KBM-7 (cell line): ENCODE measurements at regions not wholly inside any gene's neighbourhood (a gene's known extent, or its start where the extent isn't known, plus 50 kb on each side); places are given as distances from the start of the nearest gene placed in this dataset.

Experiments used
- DNase-seq: peaks from one replicate; pipeline ENCODE4 v3.0.0-alpha.2; 2015
- in situ Hi-C: fragments of 300-500 bp; cut with MboI; formaldehyde crosslinking; loops from 2 replicates; pipeline ENCODE4 v1.14.3; 2020; ENCODE audit warnings: low sequenced_read_pairs, low pct_unique_long_range_greater_than_20kb, mixed read lengths

DNA sequence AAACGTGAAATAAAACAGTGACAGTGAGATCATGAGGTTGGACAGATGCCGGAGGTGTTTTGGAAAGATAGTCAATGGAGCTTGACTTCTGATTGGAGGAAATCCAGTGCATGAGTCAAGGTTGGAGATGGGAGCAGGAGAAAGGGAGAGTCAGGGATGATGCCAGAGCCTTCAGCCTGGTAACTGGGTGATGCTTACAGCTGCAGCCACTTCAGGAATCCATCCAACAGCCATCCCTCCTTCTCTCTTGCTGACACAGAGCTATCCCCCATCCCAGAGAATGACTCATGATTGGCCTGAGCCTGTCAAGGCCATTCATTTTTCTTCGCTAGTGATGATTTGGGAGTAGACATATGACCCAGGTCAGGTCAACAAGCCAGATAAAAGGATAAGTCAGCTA lies 112.8 kb downstream of the SAMD5 start:
- no peak for DNase-seq
- in situ Hi-C loops, result no loop called here

DNA sequence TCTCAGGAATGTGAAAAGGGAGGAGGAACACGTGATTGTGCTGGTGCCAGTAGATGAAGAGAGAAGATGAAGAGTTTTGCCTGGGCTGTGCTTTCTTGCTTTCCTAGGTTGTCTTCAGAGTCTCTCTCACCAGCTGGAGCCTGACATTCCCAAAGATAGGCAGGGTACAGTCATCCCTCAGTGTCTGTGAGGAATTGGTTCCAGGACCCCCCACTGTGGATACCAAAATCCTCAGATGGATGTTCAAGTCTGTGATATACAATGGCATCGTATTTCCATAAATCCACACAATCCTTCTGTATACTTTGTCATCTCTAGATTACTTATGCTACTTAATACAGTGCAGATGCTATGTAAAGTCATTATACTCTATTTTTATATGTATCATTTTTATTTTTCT lies 113.5 kb downstream of the SAMD5 start:
- in situ Hi-C loops, result no loop called here

DNA sequence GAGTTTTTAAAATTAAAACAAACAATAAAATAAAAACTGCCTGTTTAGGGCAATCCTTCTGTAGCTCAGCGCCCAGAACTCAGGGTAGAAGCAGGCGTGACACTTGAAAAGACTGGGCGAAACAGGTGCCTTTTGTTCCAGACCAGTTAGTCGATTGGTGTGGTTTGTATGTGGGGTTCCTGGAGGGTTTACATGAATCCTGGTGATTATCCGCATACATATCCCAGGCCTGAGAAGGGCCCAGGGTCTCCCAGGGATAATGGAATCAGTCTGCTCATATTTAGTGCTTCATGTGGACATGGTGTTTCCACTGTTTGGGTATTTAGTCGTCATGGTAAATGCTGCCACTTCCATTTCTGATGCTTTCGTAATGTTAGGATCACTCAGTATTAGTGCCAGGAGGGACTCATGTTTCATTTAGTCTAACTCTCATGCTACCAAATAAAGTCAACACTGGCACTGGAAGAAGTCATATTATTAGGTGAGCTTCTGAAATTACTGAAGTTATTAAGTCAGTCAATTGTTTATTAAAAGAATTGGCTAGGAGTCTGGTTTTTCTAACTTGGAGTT lies 116.5 kb downstream of the SAMD5 start:
- in situ Hi-C loops, result no loop called here
- DNase-seq, result no peak

More for the DNA sequence above, 113.5 kb downstream of the SAMD5 start:
- DNase-seq, result no peak

DNA sequence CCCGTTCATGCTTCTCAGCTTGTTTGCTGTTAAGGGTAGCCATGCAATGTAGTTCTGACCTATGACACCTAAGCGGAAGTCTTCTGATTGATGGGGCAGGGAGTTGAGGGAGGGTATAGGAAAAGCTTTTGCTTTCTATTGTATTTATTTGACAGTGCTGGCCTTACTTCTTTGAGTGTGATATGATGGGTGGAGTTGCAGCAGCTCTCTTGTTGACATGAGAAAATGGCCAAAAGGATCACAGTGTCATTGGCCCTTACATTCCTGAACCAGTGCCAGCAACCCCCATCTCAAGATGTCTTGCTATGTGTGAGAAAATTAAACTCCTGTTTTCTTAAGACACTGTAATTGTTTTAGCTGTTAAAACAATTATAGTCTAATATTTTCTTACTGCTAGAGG lies 117.5 kb downstream of the SAMD5 start:
- no peak for DNase-seq
- in situ Hi-C loops, result no loop called here

DNA sequence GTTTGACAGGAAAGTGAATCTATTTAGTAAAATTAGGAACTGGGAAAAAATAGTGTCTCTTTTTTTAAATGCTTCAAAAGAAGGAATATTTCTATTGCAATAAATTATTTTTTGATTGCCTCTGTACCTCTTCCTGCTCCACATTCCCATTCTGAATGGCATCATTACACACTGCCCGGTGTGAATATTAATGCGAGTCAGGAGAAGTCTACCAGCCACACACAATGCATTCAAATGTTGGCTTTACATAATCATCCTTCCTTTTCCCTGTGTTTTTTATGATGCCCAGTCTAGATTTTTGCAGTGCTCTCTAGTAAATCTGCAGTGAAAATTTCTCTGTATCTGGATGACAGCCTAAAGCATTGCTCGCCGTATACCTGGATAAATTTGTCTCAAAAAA lies 118.9 kb downstream of the SAMD5 start:
- DNase-seq, result no peak
- in situ Hi-C loops, result no loop called here

DNA sequence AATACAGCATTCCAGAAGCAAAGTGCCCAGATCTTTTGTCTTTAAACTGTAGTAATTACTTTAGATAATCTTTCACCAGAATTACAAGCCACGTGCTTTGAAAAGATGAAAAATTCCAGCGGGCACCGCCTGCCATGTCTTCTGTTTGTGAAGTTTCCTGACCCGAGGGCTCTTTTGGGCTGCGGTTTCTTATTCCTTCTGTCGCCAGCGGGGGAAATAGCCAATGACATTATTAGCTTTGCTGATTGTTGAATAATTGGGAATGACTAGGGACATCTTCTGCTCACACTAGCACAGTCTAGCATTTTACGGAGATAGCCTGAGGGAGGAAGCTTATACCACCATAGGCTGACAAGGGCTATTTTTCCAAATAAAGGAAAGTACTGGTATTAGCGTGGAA lies 124.7 kb downstream of the SAMD5 start:
- no peak for DNase-seq
- in situ Hi-C loops, result no loop called here

DNA sequence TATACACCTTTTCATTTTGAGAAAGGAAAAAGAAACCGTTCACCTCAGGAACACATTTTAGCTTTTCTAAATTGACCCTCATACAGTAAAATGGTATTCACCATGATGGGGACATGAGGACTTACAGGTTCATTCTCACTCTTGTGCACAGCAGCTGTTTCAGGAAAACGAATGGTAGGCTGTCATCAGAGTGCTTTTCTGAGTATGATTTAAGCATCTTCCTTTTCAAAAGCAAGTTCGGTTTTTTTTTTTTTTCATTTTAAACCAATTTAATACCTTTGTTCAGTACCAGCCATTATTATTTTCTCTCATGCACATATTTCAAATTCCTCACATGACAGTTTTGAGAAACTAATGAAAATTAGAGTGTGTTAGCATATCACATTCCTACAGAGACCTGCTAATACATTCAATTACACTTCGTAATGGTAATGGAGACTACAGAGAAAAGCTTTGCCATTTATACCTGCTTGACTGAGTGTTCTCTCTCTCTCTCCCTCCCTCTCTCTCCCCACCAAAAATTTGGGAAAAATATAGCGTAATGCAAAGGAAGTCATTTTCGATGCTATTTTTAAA lies 129.2 kb downstream of the SAMD5 start:
- in situ Hi-C loops, result no loop called here
- no peak for DNase-seq

DNA sequence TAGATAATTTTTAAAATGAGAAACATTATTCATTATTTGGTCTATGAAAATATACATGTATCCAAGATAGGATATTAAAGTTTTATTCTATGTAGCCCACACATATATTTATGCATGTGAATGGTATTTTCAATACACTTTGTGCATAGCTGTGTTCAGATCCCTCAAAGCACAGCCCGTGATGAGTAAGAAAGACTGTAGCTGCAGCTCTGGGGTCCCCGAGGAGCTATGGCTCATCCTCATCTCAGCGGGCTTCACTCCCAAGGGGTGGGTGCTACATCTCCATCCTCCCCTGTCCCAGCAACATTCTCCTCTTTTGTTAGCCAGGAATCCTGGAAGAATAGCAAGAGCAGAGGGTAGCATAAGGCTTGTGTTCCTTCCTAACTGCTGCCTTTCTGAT lies 130.8 kb downstream of the SAMD5 start:
- DNase-seq, result no peak
- in situ Hi-C loops, result no loop called here

DNA sequence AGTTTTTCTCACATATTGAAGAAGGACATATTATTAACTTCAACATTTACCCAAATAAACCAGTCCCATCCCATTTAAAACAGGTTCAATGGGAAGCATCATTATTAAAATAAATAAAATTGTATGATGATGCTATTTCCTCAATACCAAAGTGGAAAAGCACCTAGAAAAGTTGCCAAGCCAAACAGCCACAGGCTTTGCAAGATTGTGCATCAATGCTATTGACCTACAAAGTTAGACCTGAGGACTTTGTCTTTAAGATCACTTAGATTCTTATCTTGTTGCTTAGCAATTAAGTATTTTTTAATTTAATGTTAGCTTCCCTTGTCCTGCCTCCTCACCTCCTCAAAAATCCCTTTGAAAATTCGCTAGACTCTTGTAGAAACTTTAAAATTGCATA lies 132.1 kb downstream of the SAMD5 start:
- in situ Hi-C loops, result no loop called here
- no peak for DNase-seq

DNA sequence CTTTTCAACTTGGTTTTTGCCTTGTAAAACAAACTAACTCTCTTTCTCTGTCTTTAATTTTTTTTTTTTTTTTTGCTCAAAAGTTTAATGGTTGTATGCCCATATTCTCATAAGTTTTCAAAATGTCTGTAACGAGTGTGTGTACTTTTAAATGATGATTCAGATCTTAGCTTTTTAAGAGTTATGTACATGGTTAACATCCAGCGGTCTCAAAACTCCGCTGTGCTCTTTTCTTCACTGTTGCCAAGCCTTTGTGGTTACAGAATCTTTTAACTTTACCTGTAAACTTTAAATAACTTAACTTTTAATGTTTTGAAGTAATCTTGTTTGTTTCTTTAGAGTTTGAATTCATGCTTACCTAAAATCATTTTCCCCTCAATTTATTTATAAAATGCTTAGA lies 133.0 kb downstream of the SAMD5 start:
- in situ Hi-C loops, result no loop called here
- DNase-seq, result no peak

DNA sequence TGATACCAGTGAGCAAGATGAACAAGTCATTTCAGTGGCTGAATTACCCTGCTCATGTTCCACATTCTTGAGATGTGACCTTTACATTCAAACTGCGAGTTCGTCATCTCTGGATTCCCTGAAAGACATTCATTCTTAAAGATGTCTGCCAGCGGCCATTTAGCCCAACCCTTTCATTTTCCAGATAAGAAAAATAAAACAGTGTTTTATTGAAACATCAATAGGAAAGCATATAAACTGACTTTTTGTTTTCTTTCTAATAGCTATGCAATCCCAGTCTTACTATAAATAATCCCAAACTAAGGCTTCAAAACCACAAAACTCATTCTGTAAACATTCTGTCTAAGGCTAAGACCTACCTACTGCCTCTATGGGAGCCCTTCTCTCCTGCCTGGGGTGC lies 134.0 kb downstream of the SAMD5 start:
- DNase-seq, result no peak
- in situ Hi-C loops, result no loop called here

DNA sequence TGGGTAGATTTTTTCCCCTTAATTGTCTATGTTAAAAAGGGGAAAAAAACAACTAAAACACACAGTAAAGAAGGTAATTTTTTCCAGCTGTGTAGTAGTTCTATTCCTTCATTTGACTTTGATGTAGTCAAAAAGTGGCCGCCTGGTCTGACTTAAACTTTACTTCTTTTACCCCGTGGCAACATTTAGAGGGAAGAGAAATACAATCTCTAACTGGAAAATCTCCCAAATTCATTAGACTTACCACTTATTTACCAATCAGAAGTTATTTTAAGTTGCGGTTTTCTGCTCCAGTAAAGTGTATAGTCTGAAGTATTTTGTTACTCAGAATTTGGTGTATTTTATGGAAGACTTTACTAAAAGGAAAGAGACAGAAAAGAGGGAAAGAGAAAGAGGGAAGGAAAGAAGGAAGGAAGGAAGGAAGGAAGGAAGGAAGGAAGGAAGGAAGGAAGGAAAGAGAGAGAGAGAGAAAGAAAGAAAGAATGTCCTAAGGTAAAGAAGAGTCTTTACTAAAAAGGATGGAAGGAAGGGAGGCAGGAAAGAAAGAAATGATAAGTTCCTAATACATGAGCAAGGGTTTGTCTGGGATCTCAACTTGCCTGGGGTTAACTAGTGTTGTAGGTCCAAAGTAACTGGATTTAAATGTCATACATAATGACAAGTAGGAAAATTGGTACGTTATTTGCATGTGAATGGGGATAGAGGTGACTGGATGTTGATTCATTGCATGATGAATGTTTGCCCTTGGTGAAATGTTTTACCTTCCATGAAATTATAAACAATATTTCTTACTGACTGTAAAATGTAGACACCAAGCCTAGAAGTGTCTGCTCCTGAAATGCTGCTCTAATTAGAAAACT lies 135.1 kb downstream of the SAMD5 start:
- DNase-seq, result no peak
- in situ Hi-C loops, result no loop called here

DNA sequence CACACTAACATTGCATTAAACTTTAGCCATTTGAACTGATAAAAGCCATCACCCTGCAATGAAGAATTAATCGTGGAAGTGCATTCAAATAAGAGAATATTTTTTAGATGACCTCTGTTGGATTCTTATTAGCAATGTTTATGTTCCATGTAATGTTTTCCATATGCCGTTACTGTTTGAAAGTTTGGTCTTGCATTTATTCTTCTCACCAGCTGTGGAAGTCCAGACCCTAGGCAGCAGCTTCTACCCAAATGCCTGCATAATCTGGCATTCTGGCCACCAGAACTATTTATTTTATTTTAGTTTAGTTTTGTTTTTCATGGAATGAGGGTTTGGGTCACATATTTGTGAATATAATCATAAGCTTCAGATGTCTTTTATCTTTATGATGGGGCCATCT lies 140.4 kb downstream of the SAMD5 start:
- no peak for DNase-seq
- in situ Hi-C loops, result no loop called here

DNA sequence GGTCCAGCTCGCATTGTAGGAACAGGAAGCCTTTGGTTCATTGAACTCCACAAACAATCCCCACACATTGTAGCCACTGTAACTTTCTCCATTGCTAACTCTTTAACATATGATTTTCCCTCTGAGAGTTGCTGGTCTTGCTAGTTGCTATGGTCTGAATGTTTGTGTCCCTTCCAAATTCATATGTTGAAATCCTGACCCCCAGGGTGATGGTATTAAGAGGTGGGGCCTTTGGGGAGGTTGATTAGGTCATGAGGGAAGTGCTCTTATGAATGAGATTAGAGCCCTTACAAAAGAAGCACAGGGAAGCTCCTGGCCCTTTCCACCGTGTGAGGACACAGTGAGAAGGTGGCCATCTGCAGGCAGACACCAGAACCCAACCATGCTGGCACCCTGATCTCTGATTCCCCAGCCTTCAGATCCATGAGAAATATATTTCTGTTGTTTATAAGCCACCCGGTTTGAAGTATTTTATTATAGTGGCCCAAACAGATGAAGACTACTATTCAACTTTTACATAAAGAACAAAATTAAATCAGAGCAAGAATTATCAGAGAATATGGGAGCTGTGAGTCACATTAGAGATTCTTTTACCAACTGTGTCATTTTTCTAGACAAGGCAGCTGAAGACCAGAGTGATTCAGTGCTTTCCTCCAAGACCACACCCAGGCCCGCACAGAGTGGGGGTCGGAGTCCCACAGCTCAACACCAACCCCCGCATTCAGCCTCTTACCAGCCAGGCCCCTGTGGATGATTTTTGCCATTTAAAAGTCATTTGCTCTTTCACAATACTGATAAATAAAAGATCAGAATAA lies 143.0 kb downstream of the SAMD5 start:
- in situ Hi-C loops, result no loop called here
- DNase-seq, result no peak

DNA sequence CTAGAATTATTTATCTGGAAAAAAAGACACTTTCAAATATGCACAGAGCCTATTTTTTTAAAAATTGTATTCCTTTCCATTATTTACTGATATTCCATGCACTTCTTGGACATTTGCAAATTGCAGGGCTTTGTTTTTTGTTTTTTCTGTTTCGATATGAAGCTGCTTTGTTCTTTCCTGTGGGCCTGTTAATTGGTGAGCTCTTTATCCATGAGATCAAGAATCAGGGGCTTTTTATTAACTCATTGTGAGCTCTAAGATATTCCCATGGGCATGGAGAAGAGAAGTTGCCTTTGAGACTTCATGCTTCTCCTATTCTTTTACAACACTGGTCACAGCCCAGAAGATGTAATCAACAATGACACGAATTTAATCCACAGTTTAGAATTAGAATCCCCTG lies 145.1 kb downstream of the SAMD5 start:
- in situ Hi-C loops, result no loop called here
- DNase-seq, result no peak

DNA sequence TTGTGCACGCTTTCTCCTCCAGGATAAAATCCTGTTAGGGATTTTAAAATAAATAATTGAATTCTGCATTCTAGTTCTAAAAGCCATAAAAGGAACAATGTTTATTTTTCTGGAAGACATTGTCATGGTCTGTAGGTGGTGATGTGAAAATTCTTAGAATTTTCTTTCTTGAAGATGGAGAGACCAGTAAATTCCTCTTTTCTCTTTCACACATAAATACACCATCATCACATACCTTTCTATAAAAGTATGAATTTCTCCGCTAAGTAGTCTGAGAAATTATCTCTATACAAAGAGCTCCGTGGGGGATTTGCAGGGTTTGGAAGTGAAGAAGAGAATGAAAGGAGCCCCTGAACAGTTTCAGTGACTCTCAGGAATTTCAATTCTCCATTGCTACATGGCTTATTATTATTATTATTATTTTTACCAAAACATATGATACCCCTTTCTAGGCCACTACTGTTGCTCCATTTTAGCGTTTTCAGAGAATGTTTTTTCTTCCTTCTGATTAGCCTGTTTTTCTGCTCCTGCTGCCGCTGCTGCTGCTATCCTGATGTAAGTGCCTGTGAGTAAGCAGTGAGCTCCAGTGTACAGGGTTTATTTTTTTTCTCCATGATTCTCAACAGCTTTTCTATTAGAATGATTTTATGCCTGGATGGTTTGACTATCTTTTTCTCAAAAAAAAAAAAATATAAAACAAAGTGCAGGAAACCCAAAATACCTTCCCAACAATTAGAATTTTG lies 145.8 kb downstream of the SAMD5 start:
- DNase-seq, result no peak
- in situ Hi-C loops, result no loop called here

DNA sequence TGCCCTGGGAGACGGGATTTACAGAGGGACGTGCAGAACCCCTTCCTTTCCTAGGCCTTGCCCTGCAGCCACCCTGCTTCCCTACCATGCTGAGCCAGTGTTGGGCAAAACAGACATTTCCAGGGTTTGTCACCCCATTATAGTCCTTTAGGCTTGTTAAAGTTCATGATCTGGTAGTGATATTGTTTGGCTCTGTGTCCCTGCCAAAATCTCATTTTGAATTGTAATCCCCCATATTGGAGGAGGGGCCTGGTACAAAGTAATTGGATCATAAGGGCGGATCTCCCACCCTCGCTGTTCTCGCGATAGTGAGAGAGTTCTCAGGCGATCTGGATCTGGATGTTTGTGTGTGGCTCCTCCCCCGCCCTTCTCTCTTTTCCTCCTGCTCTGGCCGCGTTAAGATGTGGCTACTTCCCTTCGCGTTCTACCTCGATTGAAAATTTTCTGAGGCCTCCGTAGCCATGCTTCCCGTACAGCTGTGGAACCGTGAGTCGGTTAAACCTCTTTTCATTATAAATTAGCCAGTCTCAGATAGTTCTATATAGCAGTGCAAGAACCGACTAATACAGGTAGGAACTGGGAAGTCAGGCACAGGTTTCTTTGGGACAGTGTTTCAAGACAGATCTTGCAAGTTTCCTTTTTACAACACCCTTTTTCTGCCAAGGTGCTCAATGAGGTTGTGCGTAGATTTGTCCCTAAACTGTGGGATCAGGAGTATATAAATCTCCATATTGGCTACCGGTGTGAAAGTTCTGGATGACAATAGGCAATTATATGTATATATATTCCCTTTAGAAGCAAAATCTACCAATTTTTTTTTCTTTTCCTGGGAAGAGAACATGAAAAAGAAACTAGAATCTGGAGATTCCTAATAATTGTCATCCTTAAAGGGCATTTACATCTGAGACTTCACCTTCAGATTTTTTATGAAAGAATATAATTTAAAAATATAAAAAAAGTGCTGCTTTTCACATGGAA lies 152.1 kb downstream of the SAMD5 start:
- in situ Hi-C loops, result no loop called here
- no peak for DNase-seq

DNA sequence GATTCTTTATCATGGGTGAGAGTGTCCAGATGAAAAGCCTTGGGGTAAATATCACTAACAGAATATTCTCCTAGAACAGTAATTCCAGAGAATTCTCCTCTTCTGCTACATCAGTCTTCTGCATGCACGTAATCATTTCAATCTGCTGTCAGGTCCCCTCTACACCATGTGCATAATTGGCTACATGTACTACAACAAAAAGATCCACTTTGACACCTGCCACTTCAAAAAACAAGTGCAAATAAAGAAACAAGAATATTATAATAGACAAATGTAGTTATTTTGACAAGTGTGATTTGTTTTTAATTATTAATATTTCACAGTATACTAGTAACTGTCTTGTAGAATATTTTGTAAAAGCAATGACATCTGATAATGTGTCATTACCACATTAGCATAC lies 154.2 kb downstream of the SAMD5 start:
- in situ Hi-C loops, result no loop called here
- no peak for DNase-seq
